DOHH2 (cell line): ENCODE measurements at regions not wholly inside any gene's neighbourhood (a gene's known extent, or its start where the extent isn't known, plus 50 kb on each side); places are given as distances from the start of the nearest gene placed in this dataset.

ENCODE experiments used
- EZH2phosphoT487 ChIP-seq: fragments of 200-600 bp; sonication (generic); IDR thresholded peaks from 2 replicates; pipeline ENCODE4 v1.6.1; 2017; ENCODE audit warnings: borderline replicate concordance, mild to moderate bottlenecking, antibody characterized with exemption, low read length, moderate library complexity, mixed read lengths
- TF ChIP-seq, protein P1 (sequence below): fragments of 200-600 bp; sonication (generic); IDR thresholded peaks from one replicate; pipeline ENCODE4 v1.5.1; 2014; ENCODE audit warnings: antibody characterized with exemption, mild to moderate bottlenecking, low read depth, low read length; ENCODE audit not compliant: poor library complexity, severe bottlenecking

DNA sequence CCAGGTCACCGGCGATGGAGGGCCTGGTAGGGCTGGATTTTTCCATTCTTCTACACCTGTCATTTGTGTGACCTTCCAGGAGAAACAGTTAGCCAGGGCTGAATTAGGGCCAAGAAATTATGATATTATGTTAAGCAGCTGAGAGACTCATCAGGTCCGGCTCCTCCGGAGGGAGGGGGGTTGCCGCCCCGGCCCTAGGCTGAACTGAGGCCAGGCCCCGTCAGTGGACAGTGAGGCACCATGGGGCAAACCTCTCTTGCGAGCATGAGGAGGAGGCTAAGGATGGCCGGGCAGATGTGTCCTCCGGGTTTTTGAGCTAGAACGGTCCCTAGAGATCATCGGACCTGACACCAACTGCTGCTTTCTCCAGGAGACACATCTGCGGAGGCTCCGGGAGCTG is 150.1 kb downstream of the SOX11 start:
- TF ChIP-seq, protein P1, sequence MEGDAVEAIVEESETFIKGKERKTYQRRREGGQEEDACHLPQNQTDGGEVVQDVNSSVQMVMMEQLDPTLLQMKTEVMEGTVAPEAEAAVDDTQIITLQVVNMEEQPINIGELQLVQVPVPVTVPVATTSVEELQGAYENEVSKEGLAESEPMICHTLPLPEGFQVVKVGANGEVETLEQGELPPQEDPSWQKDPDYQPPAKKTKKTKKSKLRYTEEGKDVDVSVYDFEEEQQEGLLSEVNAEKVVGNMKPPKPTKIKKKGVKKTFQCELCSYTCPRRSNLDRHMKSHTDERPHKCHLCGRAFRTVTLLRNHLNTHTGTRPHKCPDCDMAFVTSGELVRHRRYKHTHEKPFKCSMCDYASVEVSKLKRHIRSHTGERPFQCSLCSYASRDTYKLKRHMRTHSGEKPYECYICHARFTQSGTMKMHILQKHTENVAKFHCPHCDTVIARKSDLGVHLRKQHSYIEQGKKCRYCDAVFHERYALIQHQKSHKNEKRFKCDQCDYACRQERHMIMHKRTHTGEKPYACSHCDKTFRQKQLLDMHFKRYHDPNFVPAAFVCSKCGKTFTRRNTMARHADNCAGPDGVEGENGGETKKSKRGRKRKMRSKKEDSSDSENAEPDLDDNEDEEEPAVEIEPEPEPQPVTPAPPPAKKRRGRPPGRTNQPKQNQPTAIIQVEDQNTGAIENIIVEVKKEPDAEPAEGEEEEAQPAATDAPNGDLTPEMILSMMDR: no peak
- no peak for TF ChIP-seq EZH2phosphoT487
